ENCODE measurements at regions not wholly inside any gene's neighbourhood (a gene's known extent, or its start where the extent isn't known, plus 50 kb on each side); places are given as distances from the start of the nearest gene placed in this dataset.
"Not testable (repeated sequence)": the region's sequence is repeated elsewhere in the genome, so short reads cannot be mapped to it uniquely, and the experiment has no call there.

GRCh38 chr6:134632024-134632423 is 314.1 kb upstream of the SGK1 start:
- no peak for DNase-seq (ENCODE audit: extremely low read depth in 1 of 11, low read depth in 9 of 11, low spot score in 4 of 11)

DNA sequence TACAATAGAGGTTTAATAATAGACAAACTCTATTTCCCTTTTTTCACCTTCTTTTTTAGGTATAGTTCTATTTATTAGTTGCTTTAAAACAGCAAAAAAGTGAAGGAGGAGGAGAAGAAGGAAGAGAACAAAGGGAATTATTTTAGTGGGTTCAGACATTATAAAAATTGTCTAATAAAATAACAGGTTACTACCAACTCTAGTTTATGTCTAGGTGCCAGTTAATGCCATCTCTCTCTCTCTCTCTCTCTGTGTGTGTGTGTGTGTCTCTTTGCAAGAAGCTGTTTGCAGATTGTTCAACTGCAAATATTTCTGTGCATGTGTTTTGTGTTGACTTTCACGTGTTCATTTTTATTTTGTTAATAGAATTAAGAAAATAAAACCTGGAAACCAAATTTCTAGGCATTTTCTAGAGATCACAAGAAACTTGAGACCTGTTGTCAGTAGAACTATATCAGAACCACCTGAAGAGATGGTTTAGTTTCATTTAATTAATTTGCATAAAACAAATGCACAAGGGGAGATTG is 313.5 kb upstream of the SGK1 start:
- no peak for DNase-seq (ENCODE audit: extremely low read depth in 1 of 11, low read depth in 9 of 11, low spot score in 4 of 11)

DNA sequence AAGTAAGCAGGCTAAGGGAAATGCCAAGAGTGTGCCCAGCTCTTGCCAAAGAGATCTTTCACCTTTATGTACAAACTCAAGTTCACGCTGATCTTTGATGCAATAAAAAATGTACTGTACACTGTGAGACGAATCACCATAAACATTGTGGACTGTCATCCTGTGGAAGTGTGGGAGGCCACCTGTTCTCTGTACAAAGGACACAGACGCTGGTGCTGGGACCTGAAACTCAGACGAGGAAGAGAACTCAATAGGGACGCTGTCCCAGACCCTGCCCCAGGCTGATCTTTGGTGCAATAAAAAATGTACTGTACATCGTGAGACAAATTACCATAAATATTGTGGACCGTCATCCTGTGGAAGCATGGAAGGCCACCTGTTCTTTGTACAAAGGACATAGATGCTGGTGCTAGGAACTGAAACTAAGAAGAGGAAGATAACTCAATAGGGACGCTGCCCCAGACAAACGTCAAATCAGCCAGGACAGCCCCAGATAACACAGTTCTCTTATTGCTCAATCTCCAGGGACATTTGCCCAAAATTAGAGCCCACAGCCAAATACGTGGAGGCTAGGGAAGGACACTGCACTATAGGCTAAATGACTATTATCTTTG is 312.7 kb upstream of the SGK1 start:
- no peak for DNase-seq (ENCODE audit: extremely low read depth in 1 of 11, low read depth in 9 of 11, low spot score in 4 of 11)

DNA sequence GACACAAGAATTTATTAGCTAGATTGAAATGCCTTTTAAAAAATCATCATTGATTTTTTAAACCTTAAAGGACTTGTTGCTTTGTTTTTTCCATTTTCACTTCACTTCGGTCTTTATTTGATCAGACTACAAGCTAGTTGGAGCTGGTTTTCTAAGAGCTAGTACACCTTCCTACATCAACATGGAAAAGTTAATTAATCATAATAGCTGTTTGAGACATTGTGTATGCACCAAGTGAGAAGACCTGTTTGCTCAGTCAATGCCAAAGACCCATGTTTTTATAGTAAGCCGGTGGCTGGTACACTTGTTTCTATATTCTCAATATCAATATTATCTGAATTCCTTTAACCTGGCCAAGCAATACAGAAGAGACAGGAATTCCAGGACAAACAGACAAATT is 310.2 kb upstream of the SGK1 start:
- no peak for DNase-seq (ENCODE audit: extremely low read depth in 1 of 11, low read depth in 9 of 11, low spot score in 4 of 11)

GRCh38 chr6:134627707-134628106 is 309.8 kb upstream of the SGK1 start:
- DNase-seq (ENCODE audit: extremely low read depth in 1 of 11, low read depth in 9 of 11, low spot score in 4 of 11) = no peak

- no peak for DNase-seq (ENCODE audit: extremely low read depth in 1 of 11, low read depth in 9 of 11, low spot score in 4 of 11)
Measured at GRCh38 chr6:134626589-134626988, 308.7 kb upstream of the SGK1 start.

DNA sequence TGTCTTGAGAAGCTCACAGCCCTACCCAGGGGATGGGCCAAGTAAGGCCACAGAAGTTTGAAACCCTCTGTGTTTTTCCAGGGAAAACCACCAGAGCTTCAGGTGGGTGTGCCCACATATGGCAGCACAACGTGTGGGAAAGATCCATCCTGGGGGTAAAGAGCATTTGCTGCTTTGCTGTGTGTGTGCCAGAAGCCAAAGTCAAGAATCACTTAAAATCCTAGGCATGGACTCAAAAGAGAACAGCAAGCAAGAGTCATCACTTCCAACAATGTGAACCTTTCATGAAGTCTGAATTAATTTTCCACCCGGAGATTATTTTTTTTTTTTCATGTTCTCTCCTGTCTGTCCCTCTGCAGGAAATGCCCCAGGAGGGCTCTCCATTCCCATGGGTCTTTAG is 308.2 kb upstream of the SGK1 start:
- no peak for DNase-seq (ENCODE audit: extremely low read depth in 1 of 11, low read depth in 9 of 11, low spot score in 4 of 11)

GRCh38 chr6:134624781-134625180 is 306.9 kb upstream of the SGK1 start:
- no peak for DNase-seq (ENCODE audit: extremely low read depth in 1 of 11, low read depth in 9 of 11, low spot score in 4 of 11)

GRCh38 chr6:134623401-134623800 is 305.5 kb upstream of the SGK1 start:
- no peak for DNase-seq (ENCODE audit: extremely low read depth in 1 of 11, low read depth in 9 of 11, low spot score in 4 of 11)

GRCh38 chr6:134622382-134623173 is 304.7 kb upstream of the SGK1 start:
- no peak for DNase-seq (ENCODE audit: extremely low read depth in 1 of 11, low read depth in 9 of 11, low spot score in 4 of 11)

DNA sequence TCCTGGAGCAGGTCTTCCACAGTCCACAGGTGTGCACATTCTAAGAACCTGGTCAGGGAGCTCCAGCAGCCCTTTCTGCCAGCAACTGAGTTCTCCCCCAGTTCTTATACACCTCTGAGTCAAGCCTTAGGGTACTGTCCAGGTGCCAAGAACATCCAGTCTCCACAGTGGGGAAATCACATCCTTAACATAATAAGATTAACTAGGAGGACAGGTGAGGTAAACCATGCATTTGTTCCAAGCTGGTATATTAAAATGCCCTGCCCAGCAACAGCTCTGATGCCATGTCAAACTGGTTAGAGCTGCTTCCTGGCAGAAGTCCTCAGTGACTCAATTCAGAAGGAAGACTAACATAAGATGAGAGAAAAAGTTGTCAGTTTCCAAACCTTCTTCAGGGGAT is 303.9 kb upstream of the SGK1 start:
- no peak for DNase-seq (ENCODE audit: extremely low read depth in 1 of 11, low read depth in 9 of 11, low spot score in 4 of 11)

DNA sequence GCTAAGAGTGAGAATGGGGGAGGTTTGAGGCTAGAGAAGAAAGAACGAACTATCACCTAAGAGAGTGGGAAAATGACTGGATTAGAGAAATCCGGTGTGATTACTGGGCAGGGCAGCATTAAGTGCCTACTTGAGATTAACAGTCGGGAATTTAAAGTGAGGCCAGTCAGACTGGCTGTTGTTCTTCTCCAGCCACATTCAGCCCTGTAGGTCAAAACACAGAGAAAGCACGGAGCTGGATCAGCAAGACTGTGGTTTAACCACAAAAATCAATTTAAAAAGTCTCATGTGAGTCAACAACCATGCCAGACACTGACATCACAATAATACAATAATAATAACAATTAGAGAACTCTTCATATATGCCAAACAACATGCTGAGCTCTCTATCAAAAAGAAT is 301.9 kb upstream of the SGK1 start:
- no peak for DNase-seq (ENCODE audit: extremely low read depth in 1 of 11, low read depth in 9 of 11, low spot score in 4 of 11)

DNA sequence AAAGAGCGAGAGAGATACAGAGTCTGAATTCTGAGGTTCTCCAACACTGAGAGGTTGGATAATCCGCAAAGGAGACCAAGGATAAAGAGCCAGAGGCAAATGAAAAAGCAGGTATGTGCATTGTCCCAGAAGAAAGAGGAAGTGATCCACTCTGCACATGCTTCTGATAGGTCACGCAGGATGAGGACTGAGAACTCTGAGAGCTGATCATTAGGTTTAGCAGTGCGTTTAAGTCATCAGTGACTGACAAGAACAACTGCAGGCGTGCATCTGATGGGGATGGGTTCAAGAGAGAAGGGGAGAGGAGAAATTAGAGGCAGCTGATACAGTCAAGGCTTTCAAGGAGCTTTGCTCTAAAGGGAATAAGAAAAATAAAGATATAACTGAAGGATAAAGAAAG is 301.2 kb upstream of the SGK1 start:
- DNase-seq (ENCODE audit: extremely low read depth in 1 of 11, low read depth in 9 of 11, low spot score in 4 of 11) = no peak

GRCh38 chr6:134614606-134615485 is 296.9 kb upstream of the SGK1 start:
- no peak for DNase-seq (ENCODE audit: extremely low read depth in 1 of 11, low read depth in 9 of 11, low spot score in 4 of 11)

- not testable (repeated sequence) for DNase-seq (ENCODE audit: extremely low read depth in 1 of 11, low read depth in 9 of 11, low spot score in 4 of 11)
Measured at GRCh38 chr6:134612128-134612527, 294.2 kb upstream of the SGK1 start.

GRCh38 chr6:134610411-134610810 is 292.5 kb upstream of the SGK1 start:
- no peak for DNase-seq (ENCODE audit: extremely low read depth in 1 of 11, low read depth in 9 of 11, low spot score in 4 of 11)

DNA sequence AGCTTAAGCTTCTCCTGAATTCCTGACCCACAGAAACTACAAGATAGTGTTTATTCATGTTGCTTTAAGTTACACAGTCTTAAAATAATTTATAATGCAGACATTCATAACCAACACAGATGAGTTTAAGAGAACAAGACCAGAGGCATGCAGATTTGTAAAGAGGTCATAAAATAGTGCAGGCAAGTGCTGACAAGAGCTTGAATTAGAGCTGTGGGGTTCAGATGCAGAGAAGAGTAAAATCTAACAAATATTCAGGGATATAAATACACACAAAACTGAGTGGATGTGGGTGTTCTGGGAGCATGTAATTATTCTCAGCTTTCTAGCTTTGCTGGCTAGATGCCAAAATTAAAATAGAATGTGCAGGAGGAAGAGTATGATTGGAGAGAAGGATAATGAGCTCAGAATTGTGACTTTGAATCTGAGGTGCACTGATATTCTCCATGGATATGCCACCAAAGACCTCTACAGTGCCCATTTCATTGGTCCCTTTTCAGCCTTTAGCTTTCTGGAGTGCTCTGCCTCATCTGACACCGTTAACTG is 291.9 kb upstream of the SGK1 start:
- DNase-seq (ENCODE audit: extremely low read depth in 1 of 11, low read depth in 9 of 11, low spot score in 4 of 11) = peak in 3 of 11 donors; percentile 10 to 24 (median 24)

DNA sequence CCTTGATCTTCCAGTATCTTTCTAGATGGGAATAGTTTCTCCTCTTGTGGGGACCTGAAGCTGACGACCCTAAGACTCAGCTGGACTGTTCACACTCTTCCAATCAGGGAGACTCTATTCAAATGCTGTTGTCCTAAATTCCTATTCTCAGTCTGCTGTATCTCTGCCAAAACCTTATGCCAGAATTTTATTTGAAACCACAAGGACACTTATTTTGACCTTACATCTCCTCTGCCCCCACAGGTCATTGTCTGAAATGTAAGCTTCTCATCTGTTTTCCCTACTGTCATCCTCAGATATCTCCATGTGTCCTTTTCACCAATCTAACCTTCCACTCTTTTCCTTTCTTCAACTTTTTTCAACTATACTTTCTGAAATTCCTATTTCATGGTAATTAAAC is 289.5 kb upstream of the SGK1 start:
- DNase-seq (ENCODE audit: extremely low read depth in 1 of 11, low read depth in 9 of 11, low spot score in 4 of 11) = no peak

DNA sequence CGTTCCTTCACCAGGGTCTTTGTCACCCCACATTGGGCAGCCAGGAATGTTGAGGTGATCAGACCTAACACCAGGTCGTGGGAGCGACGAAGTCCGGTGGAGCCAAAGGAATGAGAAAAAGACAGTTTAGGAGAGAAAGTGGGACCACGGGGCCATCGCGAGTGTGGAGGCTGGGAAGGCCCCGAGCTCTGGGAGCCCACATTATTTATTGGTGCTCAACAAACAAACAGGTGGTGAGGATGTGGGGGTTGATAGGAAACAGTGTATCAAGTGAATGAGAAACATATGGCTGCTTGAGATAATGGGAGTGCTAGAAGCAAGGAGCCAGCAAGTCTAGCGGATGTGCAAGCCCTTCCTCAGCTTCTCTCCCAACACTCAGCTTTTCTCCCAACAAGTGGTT is 287.1 kb upstream of the SGK1 start:
- no peak for DNase-seq (ENCODE audit: extremely low read depth in 1 of 11, low read depth in 9 of 11, low spot score in 4 of 11)

Data from renal cortex interstitium (tissue), 11 donors.